Endometrium (tissue), 2 donors: ENCODE measurements at regions not wholly inside any gene's neighbourhood (a gene's known extent, or its start where the extent isn't known, plus 50 kb on each side); places are given as distances from the start of the nearest gene placed in this dataset.

Experiments used
- FAIRE-seq: peaks from 2 replicates; lab custom pipeline; 2012; peaks lifted over from hg19 to GRCh38; lab: Jason Lieb, UNC
- donor health status: control.
- donor health status: control.

GRCh38 chr16:26295625-26296304, 604.0 kb downstream of the HS3ST4 start:
- no peak for FAIRE-seq

GRCh38 chr16:26301516-26301915, 609.8 kb downstream of the HS3ST4 start:
- no peak for FAIRE-seq

- FAIRE-seq, result no peak
Observed at GRCh38 chr16:26316683-26317464, 625.1 kb downstream of the HS3ST4 start.

GRCh38 chr16:26317885-26318284, 626.1 kb downstream of the HS3ST4 start:
- no peak for FAIRE-seq

- no peak for FAIRE-seq
Observed at GRCh38 chr16:26330654-26331053, 638.9 kb downstream of the HS3ST4 start.

GRCh38 chr16:26334218-26335111, 642.7 kb downstream of the HS3ST4 start:
- FAIRE-seq, result no peak

- no peak for FAIRE-seq
Observed at GRCh38 chr16:26335236-26335853, 643.6 kb downstream of the HS3ST4 start.

GRCh38 chr16:26342621-26343020, 650.9 kb downstream of the HS3ST4 start:
- FAIRE-seq, result no peak

- FAIRE-seq, result no peak
Observed at GRCh38 chr16:26344240-26344776, 652.5 kb downstream of the HS3ST4 start.

GRCh38 chr16:26344976-26345375, 653.2 kb downstream of the HS3ST4 start:
- no peak for FAIRE-seq

GRCh38 chr16:26345966-26346365, 654.2 kb downstream of the HS3ST4 start:
- no peak for FAIRE-seq

- FAIRE-seq, result no peak
Observed at GRCh38 chr16:26348095-26348494, 656.3 kb downstream of the HS3ST4 start.

- FAIRE-seq, result no peak
Observed at GRCh38 chr16:26360867-26361266, 669.1 kb downstream of the HS3ST4 start.

- no peak for FAIRE-seq
Observed at GRCh38 chr16:26363581-26363980, 671.8 kb downstream of the HS3ST4 start.

GRCh38 chr16:26365161-26365940, 673.6 kb downstream of the HS3ST4 start:
- FAIRE-seq, result no peak

GRCh38 chr16:26371349-26371869, 679.6 kb downstream of the HS3ST4 start:
- FAIRE-seq, result no peak

- FAIRE-seq, result no peak
Observed at GRCh38 chr16:26374279-26374925, 682.6 kb downstream of the HS3ST4 start.

GRCh38 chr16:26382586-26382985, 684.1 kb upstream of the C16orf82 start:
- FAIRE-seq, result no peak

GRCh38 chr16:26386096-26386495, 680.6 kb upstream of the C16orf82 start:
- no peak for FAIRE-seq

GRCh38 chr16:26391833-26392232, 674.9 kb upstream of the C16orf82 start:
- FAIRE-seq, result no peak
